B cell (primary cell): ENCODE measurements at regions not wholly inside any gene's neighbourhood (a gene's known extent, or its start where the extent isn't known, plus 50 kb on each side); places are given as distances from the start of the nearest gene placed in this dataset.

Experiments
- CTCF ChIP-seq: fragments of 200-600 bp; IDR thresholded peaks from one replicate; pipeline ENCODE4 v1.8.0; 2022; ENCODE audit warnings: antibody characterized with exemption, mild to moderate bottlenecking
- EZH2 ChIP-seq: IDR thresholded peaks from 2 replicates; pipeline ENCODE4 v1.6.1; 2012; ENCODE audit warnings: borderline replicate concordance, low read depth, mild to moderate bottlenecking, moderate library complexity, low read length; ENCODE audit not compliant: insufficient read depth, poor library complexity, severe bottlenecking

GRCh38 chr3:1787094-1787493 lies 311.6 kb upstream of the CNTN4 start:
- no peak for TF ChIP-seq CTCF
- TF ChIP-seq EZH2 = no peak
